GM12873 (cell line): ENCODE measurements at regions not wholly inside any gene's neighbourhood (a gene's known extent, or its start where the extent isn't known, plus 50 kb on each side); places are given as distances from the start of the nearest gene placed in this dataset.

ENCODE experiments used
- TF ChIP-seq, protein P1 (sequence below): IDR thresholded peaks from 2 replicates; pipeline ENCODE4 v1.5.1; 2012; ENCODE audit warnings: low read depth, mild to moderate bottlenecking, moderate library complexity, low read length, control low read depth; ENCODE audit not compliant: insufficient read depth; ENCODE audit errors: missing control alignments

DNA sequence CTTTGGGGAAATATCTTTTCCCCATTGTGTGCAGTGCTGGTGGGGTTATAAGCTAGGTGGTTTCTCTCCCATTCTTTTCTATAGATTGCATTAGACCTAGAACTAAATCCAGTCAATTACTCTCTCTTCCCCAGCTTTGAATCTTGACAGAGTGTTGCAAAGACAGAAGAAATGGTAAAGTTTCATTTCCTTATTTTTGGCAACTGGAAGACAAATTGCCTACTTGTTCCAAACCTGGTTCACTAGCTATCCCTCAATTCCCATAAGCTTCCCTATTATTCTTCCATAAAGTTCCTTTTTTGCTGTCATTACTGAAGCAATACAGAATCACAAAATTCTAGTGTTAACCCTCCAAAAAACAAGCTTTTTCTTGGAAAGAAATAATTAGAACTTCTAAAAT lies 94.0 kb upstream of the ITGA4 start:
- TF ChIP-seq, protein P1, sequence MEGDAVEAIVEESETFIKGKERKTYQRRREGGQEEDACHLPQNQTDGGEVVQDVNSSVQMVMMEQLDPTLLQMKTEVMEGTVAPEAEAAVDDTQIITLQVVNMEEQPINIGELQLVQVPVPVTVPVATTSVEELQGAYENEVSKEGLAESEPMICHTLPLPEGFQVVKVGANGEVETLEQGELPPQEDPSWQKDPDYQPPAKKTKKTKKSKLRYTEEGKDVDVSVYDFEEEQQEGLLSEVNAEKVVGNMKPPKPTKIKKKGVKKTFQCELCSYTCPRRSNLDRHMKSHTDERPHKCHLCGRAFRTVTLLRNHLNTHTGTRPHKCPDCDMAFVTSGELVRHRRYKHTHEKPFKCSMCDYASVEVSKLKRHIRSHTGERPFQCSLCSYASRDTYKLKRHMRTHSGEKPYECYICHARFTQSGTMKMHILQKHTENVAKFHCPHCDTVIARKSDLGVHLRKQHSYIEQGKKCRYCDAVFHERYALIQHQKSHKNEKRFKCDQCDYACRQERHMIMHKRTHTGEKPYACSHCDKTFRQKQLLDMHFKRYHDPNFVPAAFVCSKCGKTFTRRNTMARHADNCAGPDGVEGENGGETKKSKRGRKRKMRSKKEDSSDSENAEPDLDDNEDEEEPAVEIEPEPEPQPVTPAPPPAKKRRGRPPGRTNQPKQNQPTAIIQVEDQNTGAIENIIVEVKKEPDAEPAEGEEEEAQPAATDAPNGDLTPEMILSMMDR: no peak

GRCh38 chr2:181364492-181365170 lies 92.6 kb upstream of the ITGA4 start:
- TF ChIP-seq, protein P1: no peak

DNA sequence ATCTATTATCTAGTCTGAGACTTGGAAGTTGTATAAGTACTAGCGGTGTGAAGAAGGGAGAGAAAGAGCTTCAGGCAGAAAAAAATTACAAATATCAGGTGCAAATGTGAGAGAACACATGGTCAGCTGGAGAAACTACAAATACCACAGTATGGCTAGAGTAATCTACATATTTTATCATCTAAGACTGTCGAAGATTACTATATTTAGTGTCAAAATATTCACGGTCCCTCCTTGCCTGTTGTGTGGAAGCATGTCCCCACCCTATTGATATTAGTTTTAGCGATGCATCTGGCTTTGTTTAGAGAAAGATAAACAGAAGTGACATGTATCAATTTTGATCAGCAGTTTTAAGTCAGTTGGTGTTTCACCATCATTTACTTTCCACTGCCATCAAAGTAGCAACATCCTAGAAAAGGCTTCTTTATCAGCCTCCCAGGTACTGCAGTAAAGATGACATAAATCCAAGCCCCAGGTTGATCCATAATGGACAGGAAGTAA lies 90.5 kb upstream of the ITGA4 start:
- TF ChIP-seq, protein P1: no peak

DNA sequence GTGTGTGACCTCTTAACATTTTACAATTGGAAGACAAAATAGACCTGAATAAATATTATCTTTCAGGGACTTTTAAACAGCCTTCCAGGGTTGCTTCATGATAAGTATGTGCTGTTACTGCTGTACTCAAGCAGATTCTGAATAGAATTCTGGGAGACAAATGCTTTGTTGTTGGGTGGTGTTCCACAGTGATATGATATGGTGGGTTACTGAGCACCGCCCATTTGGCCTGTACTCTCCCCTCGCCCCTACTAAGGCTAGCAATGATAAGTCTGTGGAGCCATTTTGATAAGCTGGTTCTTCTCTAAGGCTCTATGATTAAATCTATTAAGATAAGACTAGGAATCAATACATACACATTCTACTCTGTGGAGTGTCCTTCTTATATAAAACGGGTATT lies 89.8 kb upstream of the ITGA4 start:
- TF ChIP-seq, protein P1: no peak

DNA sequence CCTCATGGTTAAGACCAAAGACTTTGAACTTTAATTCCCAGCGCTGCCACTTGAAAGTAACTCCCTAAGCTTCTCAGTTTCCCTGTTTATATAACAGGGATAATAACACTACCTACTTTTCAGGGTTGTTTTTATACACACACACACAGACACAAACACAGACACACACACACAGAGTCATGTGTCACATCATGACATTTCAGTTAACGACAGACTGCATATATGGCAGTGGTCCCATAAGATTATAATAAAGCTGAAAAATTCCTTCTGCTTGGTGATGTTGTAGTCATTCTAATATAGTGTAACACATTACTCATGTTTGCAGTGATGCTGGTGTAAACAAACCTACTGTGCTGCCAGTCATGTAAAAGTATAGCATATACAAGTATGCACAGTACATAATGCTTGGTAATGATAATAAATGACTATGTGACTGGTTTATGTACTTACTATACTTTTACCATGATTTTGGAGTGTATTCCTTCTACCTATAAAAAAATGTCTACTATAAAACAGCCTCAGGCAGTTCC lies 89.2 kb upstream of the ITGA4 start:
- TF ChIP-seq, protein P1: no peak

DNA sequence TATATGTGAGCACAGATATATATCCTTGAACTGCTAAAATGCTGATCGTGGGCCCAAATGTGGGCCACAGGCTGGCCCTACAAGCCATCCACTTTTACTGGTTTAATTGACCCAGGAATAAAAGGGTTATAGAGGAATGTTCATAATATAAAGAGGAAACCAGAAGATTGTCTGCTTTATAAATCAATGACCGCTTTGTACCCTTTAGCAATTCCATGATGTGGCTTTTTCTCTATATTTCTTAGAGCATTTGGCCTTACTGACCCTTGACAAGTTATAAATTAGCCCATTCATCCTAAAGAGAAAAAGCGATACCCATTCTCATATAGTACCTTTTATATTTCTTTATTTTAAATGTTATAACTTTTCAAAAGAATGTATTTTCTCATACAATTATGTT lies 87.1 kb upstream of the ITGA4 start:
- TF ChIP-seq, protein P1: no peak

DNA sequence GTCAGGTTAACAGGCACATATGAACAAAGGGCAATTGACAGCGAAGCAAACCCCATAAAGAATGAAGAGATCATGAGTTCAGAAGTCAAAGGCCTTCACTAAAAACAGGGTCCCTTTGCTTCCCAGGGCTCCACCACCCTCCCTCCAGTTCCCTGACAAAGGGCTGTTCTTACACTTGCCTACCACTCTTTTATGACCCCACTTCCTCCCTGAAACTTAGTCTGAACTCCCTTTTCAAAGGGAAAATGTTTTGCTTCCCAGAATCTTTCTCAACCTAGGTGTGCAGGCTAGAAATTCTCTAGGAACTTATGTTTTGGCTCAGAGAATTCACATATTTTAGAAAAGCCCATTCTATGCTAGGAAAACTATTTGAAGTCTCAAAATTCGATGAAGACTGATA lies 86.0 kb upstream of the ITGA4 start:
- TF ChIP-seq, protein P1: no peak
